ENCODE measurements at regions not wholly inside any gene's neighbourhood (a gene's known extent, or its start where the extent isn't known, plus 50 kb on each side); places are given as distances from the start of the nearest gene placed in this dataset.
"Not testable (repeated sequence)": the region's sequence is repeated elsewhere in the genome, so short reads cannot be mapped to it uniquely, and the experiment has no call there.

- no peaks in the 10 kb centered on the region for H3K27me3 ChIP-seq
- no peaks in the 10 kb centered on the region for H3K4me1 ChIP-seq
- no peak overlapping the region for H3K4me3 ChIP-seq
- H3K27ac ChIP-seq, result no peak overlapping the region
- no peaks in the 10 kb centered on the region for H4K20me1 ChIP-seq
- no peak for TF ChIP-seq Cebpa-rat (IDR thresholded peaks at IDR 0.05)
- H3K9ac ChIP-seq, result no peak overlapping the region
- no peaks in the 10 kb centered on the region for H3K36me3 ChIP-seq
- no peak overlapping the region for H3K4me2 ChIP-seq
- no peaks in the 10 kb centered on the region for H3K9me3 ChIP-seq (replicated peaks in 1 of 11)
Observed at GRCh38 chr2:53331667-53332066, 435.9 kb upstream of the CHAC2 start.

GRCh38 chr2:53317861-53318260, 449.7 kb upstream of the CHAC2 start:
- H3K36me3 ChIP-seq, result no peaks in the 10 kb centered on the region

GRCh38 chr2:53315149-53315548, 452.5 kb upstream of the CHAC2 start:
- H3K9ac ChIP-seq, result no peak overlapping the region
- H4K20me1 ChIP-seq, result no peaks in the 10 kb centered on the region
- H3K27ac ChIP-seq, result no peak overlapping the region
- H3K9me3 ChIP-seq (replicated peaks in 1 of 11), result no peaks in the 10 kb centered on the region
- no peaks in the 10 kb centered on the region for H3K4me1 ChIP-seq
- no peak overlapping the region for H3K4me2 ChIP-seq
- TF ChIP-seq Cebpa-rat (IDR thresholded peaks at IDR 0.05), result no peak
- H3K4me3 ChIP-seq, result no peak overlapping the region
- H3K27me3 ChIP-seq, result no peaks in the 10 kb centered on the region
- no peaks in the 10 kb centered on the region for H3K36me3 ChIP-seq

More at GRCh38 chr2:53317861-53318260, 449.7 kb upstream of the CHAC2 start:
- Histone ChIP-seq H3K4me2 (no peak overlapping the region), H4K20me1 (no peaks in the 10 kb centered on the region), H3K27ac (no peak overlapping the region), H3K4me1 (no peaks in the 10 kb centered on the region), H3K4me3 (no peak overlapping the region), H3K9ac (no peak overlapping the region), H3K27me3 (no peaks in the 10 kb centered on the region), H3K9me3 (replicated peaks in 1 of 11) (0 out of 22 replicates have a peak, but pooled peaks cover 0 to 3% (median 0%) of the 10 kb centered on the region in 11 experiments)
- TF ChIP-seq Cebpa-rat (IDR thresholded peaks at IDR 0.05), result no peak

- TF ChIP-seq Cebpa-rat (IDR thresholded peaks at IDR 0.05), result no peak
- H3K4me2 ChIP-seq, result no peak overlapping the region
- H3K27ac ChIP-seq, result no peak overlapping the region
- H3K4me1 ChIP-seq, result no peaks in the 10 kb centered on the region
- H3K9ac ChIP-seq, result no peak overlapping the region
- H3K27me3 ChIP-seq, result no peaks in the 10 kb centered on the region
- H3K9me3 ChIP-seq (replicated peaks in 1 of 11), result no peaks in the 10 kb centered on the region
- H3K36me3 ChIP-seq, result no peaks in the 10 kb centered on the region
- H4K20me1 ChIP-seq, result no peaks in the 10 kb centered on the region
- H3K4me3 ChIP-seq, result no peak overlapping the region
Observed at GRCh38 chr2:53314718-53315117, 452.9 kb upstream of the CHAC2 start.

- not testable (repeated sequence) for H3K36me3 ChIP-seq; H3K27me3 ChIP-seq; H3K4me2 ChIP-seq; H4K20me1 ChIP-seq; H3K27ac ChIP-seq; H3K9ac ChIP-seq; H3K4me1 ChIP-seq; H3K9me3 ChIP-seq (replicated peaks in 1 of 11); H3K4me3 ChIP-seq
Observed at GRCh38 chr2:53313644-53314043, 454.0 kb upstream of the CHAC2 start.

GRCh38 chr2:53312721-53313120, 454.9 kb upstream of the CHAC2 start:
- Histone ChIP-seq H3K9me3 (replicated peaks in 1 of 11) (no peaks in the 10 kb centered on the region), H3K4me3 (no peak overlapping the region), H3K27me3 (no peaks in the 10 kb centered on the region), H3K36me3 (no peaks in the 10 kb centered on the region), H4K20me1 (no peaks in the 10 kb centered on the region), H3K9ac (no peak overlapping the region), H3K4me1 (no peaks in the 10 kb centered on the region), H3K4me2 (no peak overlapping the region), H3K27ac (no peak overlapping the region)
- no peak for TF ChIP-seq Cebpa-rat (IDR thresholded peaks at IDR 0.05)

- no peaks in the 10 kb centered on the region for H3K9me3 ChIP-seq (replicated peaks in 1 of 11)
- H3K4me2 ChIP-seq, result no peak overlapping the region
- no peaks in the 10 kb centered on the region for H4K20me1 ChIP-seq
- no peak overlapping the region for H3K9ac ChIP-seq
- no peak overlapping the region for H3K4me3 ChIP-seq
- H3K36me3 ChIP-seq, result no peaks in the 10 kb centered on the region
- no peak for TF ChIP-seq Cebpa-rat (IDR thresholded peaks at IDR 0.05)
- H3K27me3 ChIP-seq, result no peaks in the 10 kb centered on the region
- H3K4me1 ChIP-seq, result no peaks in the 10 kb centered on the region
- no peak overlapping the region for H3K27ac ChIP-seq
Observed at GRCh38 chr2:53312181-53312580, 455.4 kb upstream of the CHAC2 start.

- Histone ChIP-seq H4K20me1 (no peaks in the 10 kb centered on the region), H3K9me3 (replicated peaks in 1 of 11) (no peaks in the 10 kb centered on the region), H3K27me3 (no peaks in the 10 kb centered on the region), H3K36me3 (no peaks in the 10 kb centered on the region), H3K4me1 (no peaks in the 10 kb centered on the region), H3K4me3 (no peak overlapping the region), H3K9ac (no peak overlapping the region), H3K27ac (no peak overlapping the region), H3K4me2 (no peak overlapping the region)
- TF ChIP-seq Cebpa-rat (IDR thresholded peaks at IDR 0.05), result no peak
Observed at GRCh38 chr2:53303012-53303578, 464.5 kb upstream of the CHAC2 start.

GRCh38 chr2:53302455-53302854, 465.1 kb upstream of the CHAC2 start:
- Histone ChIP-seq H3K36me3 (no peaks in the 10 kb centered on the region), H3K27ac (no peak overlapping the region), H3K4me2 (no peak overlapping the region), H3K27me3 (no peaks in the 10 kb centered on the region), H3K9me3 (replicated peaks in 1 of 11) (no peaks in the 10 kb centered on the region), H3K4me1 (no peaks in the 10 kb centered on the region), H3K9ac (no peak overlapping the region), H3K4me3 (no peak overlapping the region), H4K20me1 (no peaks in the 10 kb centered on the region)
- no peak for TF ChIP-seq Cebpa-rat (IDR thresholded peaks at IDR 0.05)

GRCh38 chr2:53289309-53290006, 478.1 kb upstream of the CHAC2 start:
- H3K4me2 ChIP-seq, result no peak overlapping the region
- H3K27me3 ChIP-seq, result no peaks in the 10 kb centered on the region
- H3K36me3 ChIP-seq, result no peaks in the 10 kb centered on the region
- no peaks in the 10 kb centered on the region for H3K9me3 ChIP-seq (replicated peaks in 1 of 11)
- no peaks in the 10 kb centered on the region for H4K20me1 ChIP-seq
- no peak overlapping the region for H3K9ac ChIP-seq
- no peak for TF ChIP-seq Cebpa-rat (IDR thresholded peaks at IDR 0.05)
- H3K4me3 ChIP-seq, result no peak overlapping the region
- no peak overlapping the region for H3K27ac ChIP-seq
- H3K4me1 ChIP-seq, result no peaks in the 10 kb centered on the region
